ENCODE measurements at regions not wholly inside any gene's neighbourhood (a gene's known extent, or its start where the extent isn't known, plus 50 kb on each side); places are given as distances from the start of the nearest gene placed in this dataset.

DNA sequence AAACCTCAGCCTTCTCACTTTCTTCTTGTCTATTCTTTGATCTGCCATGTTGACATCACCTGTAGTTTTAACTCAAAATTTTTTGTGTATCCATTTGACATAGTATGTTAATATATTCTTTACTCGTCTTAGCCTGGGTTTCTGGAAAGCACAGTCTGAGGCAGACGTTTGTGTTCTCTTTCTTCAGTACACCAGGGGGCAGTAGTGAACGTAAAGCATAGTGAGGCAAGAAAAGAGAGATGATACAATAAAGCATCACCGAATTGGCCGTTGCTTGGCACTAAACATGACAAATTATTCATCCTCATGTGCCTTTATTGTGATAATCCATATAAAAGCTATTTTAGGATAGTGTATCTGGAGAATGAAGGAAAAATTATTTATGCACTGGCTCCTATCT is 141.0 kb upstream of the MYRIP start:
- ATAC-seq (ENCODE audit: low read depth): peak; percentile 67
- intact Hi-C loops (cut with micrococcal nuclease): no loop called here

More for the DNA sequence above, 141.0 kb upstream of the MYRIP start:
- ChIA-PET POLR2A (ENCODE audit: unreplicated experiment) (no interaction called here), CTCF (interaction anchor here (0.8 to 1.0 kb wide), 2 partner anchors 14 to 67 kb away, joined by 3 read pairs; no protein-coding TSS in a partner anchor)
- Histone ChIP-seq H2BK15ac (ENCODE audit: low read depth, low read length) (no peak overlapping the region), H3K79me1 (ENCODE audit: low read depth in 1 of 2, low read length in 2 of 2) (no peaks in the 10 kb centered on the region), H3K9me3 (ENCODE audit: control insufficient read depth, insufficient read depth, low read length) (no peaks in the 10 kb centered on the region), H3K27ac (ENCODE audit: insufficient read depth, low read length) (no peak overlapping the region), H3K18ac (ENCODE audit: low read depth, low read length) (no peak overlapping the region), H2BK5ac (ENCODE audit: low read depth, low read length, poor library complexity, severe bottlenecking) (no peak overlapping the region), H3K4me3 (ENCODE audit: insufficient read depth, low read depth, low read length) (no peak overlapping the region), H2AK9ac (replicated peaks; ENCODE audit: low read depth, low read length, poor library complexity) (no peak overlapping the region), H4K8ac (ENCODE audit: low read depth in 2 of 2, low read length in 2 of 2) (no peak overlapping the region), H2AFZ (replicated peaks; ENCODE audit: low read length, poor library complexity) (no peak overlapping the region), H2AK5ac (ENCODE audit: low read depth, low read length) (no peak overlapping the region), H3K4me2 (ENCODE audit: low read depth, low read length) (no peak overlapping the region), H2BK20ac (ENCODE audit: low read depth, low read length) (no peak overlapping the region), H3K9me1 (ENCODE audit: insufficient read depth, low read length) (no peaks in the 10 kb centered on the region), H3K9ac (ENCODE audit: low read depth, low read length) (no peak overlapping the region), H3K14ac (replicated peaks; ENCODE audit: low read depth, low read length) (no peak overlapping the region), H4K91ac (ENCODE audit: insufficient read depth, low read depth, low read length) (no peak overlapping the region), H3K4me1 (ENCODE audit: control insufficient read depth, insufficient read depth, low read length) (no peaks in the 10 kb centered on the region), H3K36me3 (ENCODE audit: control insufficient read depth, insufficient read depth, low read length) (no peaks in the 10 kb centered on the region), H4K20me1 (ENCODE audit: insufficient read depth, low read length) (no peaks in the 10 kb centered on the region), H3K4ac (ENCODE audit: low read depth, low read length) (no peak overlapping the region), H2BK120ac (ENCODE audit: low read depth, low read length) (no peak overlapping the region), H4K5ac (ENCODE audit: low read depth, low read length) (no peak overlapping the region), H3K56ac (ENCODE audit: extremely low read depth, insufficient read depth, low read length) (no peak overlapping the region), H3K23ac (ENCODE audit: low read depth, low read length) (no peak overlapping the region), H3K27me3 (ENCODE audit: control insufficient read depth, insufficient read depth, low read length) (no peaks in the 10 kb centered on the region)
- no peak for TF ChIP-seq RCOR1 (IDR thresholded peaks at IDR 0.05; ENCODE audit: insufficient replicate concordance, low read length)
- no peak for TF ChIP-seq BHLHE40 (IDR thresholded peaks at IDR 0.05; ENCODE audit: low read depth, low read length)
- 0 out of 2 replicates have a peak, but pooled peaks have one; percentile 25 for TF ChIP-seq SMC3 (IDR thresholded peaks at IDR 0.05; ENCODE audit: low read depth, low read length)
- TF ChIP-seq, protein P1, sequence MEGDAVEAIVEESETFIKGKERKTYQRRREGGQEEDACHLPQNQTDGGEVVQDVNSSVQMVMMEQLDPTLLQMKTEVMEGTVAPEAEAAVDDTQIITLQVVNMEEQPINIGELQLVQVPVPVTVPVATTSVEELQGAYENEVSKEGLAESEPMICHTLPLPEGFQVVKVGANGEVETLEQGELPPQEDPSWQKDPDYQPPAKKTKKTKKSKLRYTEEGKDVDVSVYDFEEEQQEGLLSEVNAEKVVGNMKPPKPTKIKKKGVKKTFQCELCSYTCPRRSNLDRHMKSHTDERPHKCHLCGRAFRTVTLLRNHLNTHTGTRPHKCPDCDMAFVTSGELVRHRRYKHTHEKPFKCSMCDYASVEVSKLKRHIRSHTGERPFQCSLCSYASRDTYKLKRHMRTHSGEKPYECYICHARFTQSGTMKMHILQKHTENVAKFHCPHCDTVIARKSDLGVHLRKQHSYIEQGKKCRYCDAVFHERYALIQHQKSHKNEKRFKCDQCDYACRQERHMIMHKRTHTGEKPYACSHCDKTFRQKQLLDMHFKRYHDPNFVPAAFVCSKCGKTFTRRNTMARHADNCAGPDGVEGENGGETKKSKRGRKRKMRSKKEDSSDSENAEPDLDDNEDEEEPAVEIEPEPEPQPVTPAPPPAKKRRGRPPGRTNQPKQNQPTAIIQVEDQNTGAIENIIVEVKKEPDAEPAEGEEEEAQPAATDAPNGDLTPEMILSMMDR (conservative IDR thresholded peaks at IDR 0.05; ENCODE audit: low read depth, low read length): peak; percentile 51
- no peak for TF ChIP-seq CHD1 (IDR thresholded peaks at IDR 0.05; ENCODE audit: low read depth, low read length)
- no peak for TF ChIP-seq MXI1 (IDR thresholded peaks at IDR 0.05; ENCODE audit: borderline replicate concordance, low read depth, low read length)
- TF ChIP-seq, protein P2, sequence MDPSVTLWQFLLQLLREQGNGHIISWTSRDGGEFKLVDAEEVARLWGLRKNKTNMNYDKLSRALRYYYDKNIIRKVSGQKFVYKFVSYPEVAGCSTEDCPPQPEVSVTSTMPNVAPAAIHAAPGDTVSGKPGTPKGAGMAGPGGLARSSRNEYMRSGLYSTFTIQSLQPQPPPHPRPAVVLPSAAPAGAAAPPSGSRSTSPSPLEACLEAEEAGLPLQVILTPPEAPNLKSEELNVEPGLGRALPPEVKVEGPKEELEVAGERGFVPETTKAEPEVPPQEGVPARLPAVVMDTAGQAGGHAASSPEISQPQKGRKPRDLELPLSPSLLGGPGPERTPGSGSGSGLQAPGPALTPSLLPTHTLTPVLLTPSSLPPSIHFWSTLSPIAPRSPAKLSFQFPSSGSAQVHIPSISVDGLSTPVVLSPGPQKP (IDR thresholded peaks at IDR 0.05; ENCODE audit: borderline replicate concordance, low read depth, low read length): no peak
- 0 out of 2 replicates have a peak, but pooled peaks have one; percentile 21 for TF ChIP-seq RAD21 (IDR thresholded peaks at IDR 0.05; ENCODE audit: low read length)
- dilution Hi-C loops (cut with HindIII; ENCODE audit: low sequenced_read_pairs, unreplicated experiment): no loop called here
- in situ Hi-C loops (cut with MboI; ENCODE audit: low sequenced_read_pairs): no loop called here
- DNase-seq: peak; percentile 38
- no CpG with 5 or more reads among the region's 5 CpGs for WGBS, 2 experiments (ENCODE audit: extremely low coverage in 2 of 2, insufficient read length in 1 of 2)
- no TSS peak for BruUV-seq (replicated peaks)

Measured in IMR-90 (cell line).